ENCODE measurements at regions not wholly inside any gene's neighbourhood (a gene's known extent, or its start where the extent isn't known, plus 50 kb on each side); places are given as distances from the start of the nearest gene placed in this dataset.

DNA sequence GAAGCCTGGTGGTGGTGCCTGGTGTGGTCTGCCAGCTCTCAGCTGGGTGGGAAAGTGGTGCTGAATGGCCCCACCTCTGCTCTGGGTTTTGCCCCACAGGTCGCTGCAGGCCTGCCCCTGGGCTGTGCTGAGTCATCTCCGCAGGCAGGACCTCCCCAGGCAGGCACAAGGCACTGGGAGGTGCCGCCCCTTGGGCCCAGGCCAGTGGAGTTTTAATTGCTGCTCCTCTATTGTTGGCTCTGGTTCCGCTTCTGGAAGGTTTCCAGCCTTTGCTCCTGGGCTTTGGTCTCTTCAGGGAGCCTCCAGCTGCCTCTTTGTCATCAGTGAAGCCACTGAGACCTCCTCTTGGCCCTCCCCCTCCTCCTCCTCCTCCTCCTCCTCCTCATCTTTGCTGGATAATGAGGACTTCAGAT lies 180.3 kb upstream of the GRB10 start:
- no peaks in the 10 kb centered on the region for H3K36me3 ChIP-seq (ENCODE audit: control insufficient read depth, insufficient read depth, low read length)
- H3K27me3 ChIP-seq (ENCODE audit: control insufficient read depth, insufficient read depth, low read length): no peaks in the 10 kb centered on the region
- peak; percentile 49 for DNase-seq (ENCODE audit: low read depth)
- H3K4me3 ChIP-seq (ENCODE audit: low read depth, low read length): no peak overlapping the region
- TF ChIP-seq, protein P1, sequence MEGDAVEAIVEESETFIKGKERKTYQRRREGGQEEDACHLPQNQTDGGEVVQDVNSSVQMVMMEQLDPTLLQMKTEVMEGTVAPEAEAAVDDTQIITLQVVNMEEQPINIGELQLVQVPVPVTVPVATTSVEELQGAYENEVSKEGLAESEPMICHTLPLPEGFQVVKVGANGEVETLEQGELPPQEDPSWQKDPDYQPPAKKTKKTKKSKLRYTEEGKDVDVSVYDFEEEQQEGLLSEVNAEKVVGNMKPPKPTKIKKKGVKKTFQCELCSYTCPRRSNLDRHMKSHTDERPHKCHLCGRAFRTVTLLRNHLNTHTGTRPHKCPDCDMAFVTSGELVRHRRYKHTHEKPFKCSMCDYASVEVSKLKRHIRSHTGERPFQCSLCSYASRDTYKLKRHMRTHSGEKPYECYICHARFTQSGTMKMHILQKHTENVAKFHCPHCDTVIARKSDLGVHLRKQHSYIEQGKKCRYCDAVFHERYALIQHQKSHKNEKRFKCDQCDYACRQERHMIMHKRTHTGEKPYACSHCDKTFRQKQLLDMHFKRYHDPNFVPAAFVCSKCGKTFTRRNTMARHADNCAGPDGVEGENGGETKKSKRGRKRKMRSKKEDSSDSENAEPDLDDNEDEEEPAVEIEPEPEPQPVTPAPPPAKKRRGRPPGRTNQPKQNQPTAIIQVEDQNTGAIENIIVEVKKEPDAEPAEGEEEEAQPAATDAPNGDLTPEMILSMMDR (IDR thresholded peaks at IDR 0.05; ENCODE audit: insufficient read depth, low read length, poor library complexity, severe bottlenecking): no peak

DNA sequence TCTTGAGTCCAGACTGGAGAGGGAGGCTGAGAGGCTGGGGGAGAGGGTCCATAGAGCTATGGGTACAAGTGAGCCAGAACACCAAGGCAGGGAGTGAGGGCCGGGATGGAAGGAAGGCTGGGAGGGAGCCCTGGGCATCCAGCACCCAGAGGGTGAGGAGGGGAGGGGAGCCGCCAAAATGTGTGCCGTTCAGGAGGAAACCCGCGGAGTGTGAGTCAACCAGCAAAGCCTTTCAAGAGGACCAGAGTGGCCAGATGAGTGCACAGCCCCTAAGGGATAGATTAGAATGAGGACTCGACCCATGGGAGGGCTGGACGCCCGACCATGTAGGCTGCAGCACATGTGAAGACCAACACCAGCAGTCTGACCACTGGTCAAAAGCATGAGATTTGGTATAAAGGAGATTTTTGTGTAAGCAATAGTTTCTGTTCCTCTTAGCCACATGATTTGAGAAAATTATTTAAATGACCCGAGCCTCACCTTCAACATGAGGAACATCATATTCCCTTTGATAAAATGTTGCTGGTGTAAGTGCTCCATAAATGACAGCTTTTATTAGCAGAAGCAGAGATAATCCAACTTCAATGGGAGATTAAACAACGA lies 179.7 kb upstream of the GRB10 start:
- H3K27me3 ChIP-seq (ENCODE audit: control insufficient read depth, insufficient read depth, low read length): no peaks in the 10 kb centered on the region
- no peak overlapping the region for H3K4me3 ChIP-seq (ENCODE audit: low read depth, low read length)
- DNase-seq (ENCODE audit: low read depth): no peak
- H3K36me3 ChIP-seq (ENCODE audit: control insufficient read depth, insufficient read depth, low read length): no peaks in the 10 kb centered on the region
- TF ChIP-seq, protein P1 (IDR thresholded peaks at IDR 0.05; ENCODE audit: insufficient read depth, low read length, poor library complexity, severe bottlenecking): no peak

DNA sequence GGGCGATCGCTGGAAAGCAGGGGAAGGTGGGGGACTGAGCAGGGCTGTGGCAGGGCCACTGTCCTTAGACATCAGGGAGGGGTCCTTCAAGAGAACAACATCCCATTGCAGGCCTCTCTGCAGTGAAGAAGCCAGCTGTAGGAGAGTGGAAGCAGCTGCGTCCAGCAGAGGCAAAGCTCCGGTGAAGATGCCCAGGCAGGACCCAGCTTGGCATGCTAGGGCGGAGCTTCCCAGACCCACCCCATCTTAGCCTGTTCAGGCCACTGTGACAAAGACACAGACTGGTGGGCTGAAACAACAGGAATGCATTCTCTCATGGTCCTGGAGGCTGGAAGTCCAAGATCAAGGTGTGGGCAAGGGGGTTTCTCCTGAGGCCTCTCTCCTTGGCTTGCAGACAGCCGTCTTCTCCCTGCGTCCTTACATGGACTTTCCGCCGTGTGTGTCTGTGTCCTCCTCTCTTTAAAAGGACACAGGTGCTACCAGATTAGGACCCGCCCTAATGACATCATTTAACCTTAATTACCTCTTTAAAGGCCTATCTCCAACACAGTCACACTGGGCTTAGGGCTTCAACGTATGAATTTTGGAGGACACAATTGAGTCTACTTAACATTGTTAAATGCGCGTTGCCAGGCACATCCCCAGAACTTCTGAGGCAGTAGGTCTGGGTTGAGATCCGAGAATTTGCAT lies 178.1 kb upstream of the GRB10 start:
- no peaks in the 10 kb centered on the region for H3K36me3 ChIP-seq (ENCODE audit: control insufficient read depth, insufficient read depth, low read length)
- H3K27me3 ChIP-seq (ENCODE audit: control insufficient read depth, insufficient read depth, low read length): no peaks in the 10 kb centered on the region
- TF ChIP-seq, protein P1 (IDR thresholded peaks at IDR 0.05; ENCODE audit: insufficient read depth, low read length, poor library complexity, severe bottlenecking): no peak
- DNase-seq (ENCODE audit: low read depth): no peak
- no peak overlapping the region for H3K4me3 ChIP-seq (ENCODE audit: low read depth, low read length)

DNA sequence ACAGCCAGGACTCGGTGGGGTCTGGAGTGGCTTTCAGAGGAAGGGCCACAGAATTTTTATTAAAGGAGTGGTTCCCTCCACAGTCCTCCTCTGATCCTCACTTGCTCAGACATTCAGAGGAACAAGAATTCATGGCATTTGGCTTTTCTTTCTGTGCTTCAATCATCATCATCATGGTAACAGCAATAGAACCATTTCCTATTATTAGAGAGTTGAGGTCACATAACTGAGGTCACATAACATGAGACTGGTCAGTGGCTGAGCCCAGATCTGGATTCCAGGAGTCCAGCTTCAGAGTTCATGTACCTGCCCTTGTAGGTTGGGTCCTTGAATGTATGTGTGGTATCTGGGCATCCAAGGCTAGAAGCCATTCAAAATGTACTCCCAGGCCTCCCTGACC lies 177.3 kb upstream of the GRB10 start:
- DNase-seq (ENCODE audit: low read depth): no peak
- H3K4me3 ChIP-seq (ENCODE audit: low read depth, low read length): no peak overlapping the region
- H3K36me3 ChIP-seq (ENCODE audit: control insufficient read depth, insufficient read depth, low read length): no peaks in the 10 kb centered on the region
- no peaks in the 10 kb centered on the region for H3K27me3 ChIP-seq (ENCODE audit: control insufficient read depth, insufficient read depth, low read length)
- TF ChIP-seq, protein P1 (IDR thresholded peaks at IDR 0.05; ENCODE audit: insufficient read depth, low read length, poor library complexity, severe bottlenecking): no peak

DNA sequence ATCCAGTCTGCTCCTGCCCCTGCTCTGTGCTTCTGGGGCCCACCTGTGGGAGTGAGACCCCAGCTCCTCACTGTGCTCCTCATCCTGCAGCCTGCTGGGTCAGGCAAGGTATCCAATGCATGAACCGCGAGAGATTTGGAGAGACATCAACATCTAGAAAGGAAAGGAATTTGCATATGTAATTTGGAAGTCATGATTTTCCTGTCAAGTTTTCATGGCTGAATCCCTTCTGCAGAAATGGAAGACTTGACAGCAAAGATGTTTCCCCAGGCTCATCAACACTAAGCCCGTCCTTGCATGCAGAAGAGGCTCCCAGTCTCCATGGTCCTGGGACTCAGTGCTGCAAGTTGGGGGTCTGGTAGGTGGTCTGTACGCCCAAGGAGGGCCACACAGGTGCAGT lies 176.9 kb upstream of the GRB10 start:
- no peak overlapping the region for H3K4me3 ChIP-seq (ENCODE audit: low read depth, low read length)
- no peaks in the 10 kb centered on the region for H3K36me3 ChIP-seq (ENCODE audit: control insufficient read depth, insufficient read depth, low read length)
- DNase-seq (ENCODE audit: low read depth): no peak
- no peaks in the 10 kb centered on the region for H3K27me3 ChIP-seq (ENCODE audit: control insufficient read depth, insufficient read depth, low read length)
- TF ChIP-seq, protein P1 (IDR thresholded peaks at IDR 0.05; ENCODE audit: insufficient read depth, low read length, poor library complexity, severe bottlenecking): no peak

DNA sequence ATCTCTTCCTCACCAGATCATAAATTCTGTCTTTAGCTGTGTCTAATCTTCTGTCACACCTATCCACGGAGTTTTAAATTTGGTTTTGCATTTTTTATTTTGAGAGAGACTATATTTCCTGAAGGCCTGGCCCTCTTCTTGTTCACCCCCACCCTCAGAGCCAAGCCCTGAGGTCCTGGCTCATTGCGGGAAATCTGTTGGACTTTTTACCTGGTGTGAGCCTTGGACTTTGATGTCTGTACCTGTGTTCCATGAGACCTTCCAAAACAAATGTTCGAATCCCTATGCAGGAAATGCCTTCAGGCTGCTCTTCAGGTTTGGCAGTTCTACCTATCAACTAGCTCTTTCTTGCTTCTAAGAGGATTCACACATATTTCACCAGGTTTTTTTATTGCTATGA lies 175.2 kb upstream of the GRB10 start:
- TF ChIP-seq, protein P1 (IDR thresholded peaks at IDR 0.05; ENCODE audit: insufficient read depth, low read length, poor library complexity, severe bottlenecking): no peak
- no peak overlapping the region for H3K4me3 ChIP-seq (ENCODE audit: low read depth, low read length)
- no peaks in the 10 kb centered on the region for H3K27me3 ChIP-seq (ENCODE audit: control insufficient read depth, insufficient read depth, low read length)

More for the DNA sequence above, 175.2 kb upstream of the GRB10 start:
- no peak for DNase-seq (ENCODE audit: low read depth)
- H3K36me3 ChIP-seq (ENCODE audit: control insufficient read depth, insufficient read depth, low read length): no peaks in the 10 kb centered on the region
